ENCODE measurements at regions not wholly inside any gene's neighbourhood (a gene's known extent, or its start where the extent isn't known, plus 50 kb on each side); places are given as distances from the start of the nearest gene placed in this dataset.

GRCh38 chr14:32010604-32011125 lies 66.4 kb upstream of the ARHGAP5 start:
- peak overlapping the region in 1 of 2 donors; percentile 27 for H3K9ac ChIP-seq (ENCODE audit: insufficient read depth in 1 of 2, low read length in 2 of 2)
- 89 to 94% methylated on average over 4 of the region's 4 CpGs for WGBS, 2 donors
- H3K9me3 ChIP-seq (ENCODE audit: control insufficient read depth in 4 of 4, insufficient read depth in 3 of 4, low read length in 3 of 4): no peaks in the 10 kb centered on the region
- peak in 1 of 3 donors; percentile 14 for DNase-seq
- peaks cover 0 to 44% (median 14%) of the 10 kb centered on the region in 5 donors for H3K4me1 ChIP-seq (ENCODE audit: control insufficient read depth in 5 of 5, insufficient read depth in 5 of 5, low read length in 5 of 5)
- TF ChIP-seq CTCF (IDR thresholded peaks at IDR 0.05; ENCODE audit: control extremely low read depth, extremely low read depth): no peak
- no peaks in the 10 kb centered on the region for H3K27me3 ChIP-seq (ENCODE audit: control insufficient read depth in 3 of 3, insufficient read depth in 3 of 3, low read length in 2 of 3)
- no peak for ATAC-seq (ENCODE audit: insufficient read depth, low FRiP score)
- H3K4me3 ChIP-seq: no peak overlapping the region
- no peaks in the 10 kb centered on the region for H3K36me3 ChIP-seq (ENCODE audit: control insufficient read depth in 4 of 4, insufficient read depth in 4 of 4, low read length in 4 of 4)
- peak overlapping the region in 1 of 2 donors; percentile 78 for H3K27ac ChIP-seq (ENCODE audit: low read depth in 1 of 2, low read length in 1 of 2)

- H3K4me1 ChIP-seq (ENCODE audit: control insufficient read depth in 5 of 5, insufficient read depth in 5 of 5, low read length in 5 of 5): peaks cover 0 to 44% (median 16%) of the 10 kb centered on the region in 5 donors
- 88 to 92% methylated on average over 3 of the region's 3 CpGs for WGBS, 2 donors
- peak overlapping the region in 1 of 2 donors; percentile 78 for H3K27ac ChIP-seq (ENCODE audit: low read depth in 1 of 2, low read length in 1 of 2)
- no peaks in the 10 kb centered on the region for H3K9me3 ChIP-seq (ENCODE audit: control insufficient read depth in 4 of 4, insufficient read depth in 3 of 4, low read length in 3 of 4)
- no peaks in the 10 kb centered on the region for H3K27me3 ChIP-seq (ENCODE audit: control insufficient read depth in 3 of 3, insufficient read depth in 3 of 3, low read length in 2 of 3)
- H3K36me3 ChIP-seq (ENCODE audit: control insufficient read depth in 4 of 4, insufficient read depth in 4 of 4, low read length in 4 of 4): no peaks in the 10 kb centered on the region
- no peak overlapping the region for H3K4me3 ChIP-seq
- TF ChIP-seq CTCF (IDR thresholded peaks at IDR 0.05; ENCODE audit: control extremely low read depth, extremely low read depth): no peak
- H3K9ac ChIP-seq (ENCODE audit: insufficient read depth in 1 of 2, low read length in 2 of 2): no peak overlapping the region
- DNase-seq (no peak), ATAC-seq (ENCODE audit: insufficient read depth, low FRiP score) (no peak)
These were observed 65.9 kb upstream of the ARHGAP5 start for GRCh38 chr14:32011225-32011624.

GRCh38 chr14:32012062-32012461 lies 65.0 kb upstream of the ARHGAP5 start:
- TF ChIP-seq CTCF (IDR thresholded peaks at IDR 0.05; ENCODE audit: control extremely low read depth, extremely low read depth): no peak
- no peak overlapping the region for H3K9ac ChIP-seq (ENCODE audit: insufficient read depth in 1 of 2, low read length in 2 of 2)
- H3K4me3 ChIP-seq: no peak overlapping the region
- H3K27me3 ChIP-seq (ENCODE audit: control insufficient read depth in 3 of 3, insufficient read depth in 3 of 3, low read length in 2 of 3): no peaks in the 10 kb centered on the region
- peaks cover 0 to 2% (median 0%) of the 10 kb centered on the region in 4 donors for H3K9me3 ChIP-seq (ENCODE audit: control insufficient read depth in 4 of 4, insufficient read depth in 3 of 4, low read length in 3 of 4)
- H3K4me1 ChIP-seq (ENCODE audit: control insufficient read depth in 5 of 5, insufficient read depth in 5 of 5, low read length in 5 of 5): peaks cover 0 to 37% (median 16%) of the 10 kb centered on the region in 5 donors
- H3K36me3 ChIP-seq (ENCODE audit: control insufficient read depth in 4 of 4, insufficient read depth in 4 of 4, low read length in 4 of 4): no peaks in the 10 kb centered on the region
- ATAC-seq (ENCODE audit: insufficient read depth, low FRiP score): no peak
- no peak for DNase-seq
- H3K27ac ChIP-seq (ENCODE audit: low read depth in 1 of 2, low read length in 1 of 2): no peak overlapping the region

- peaks cover 0 to 2% (median 0%) of the 10 kb centered on the region in 4 donors for H3K9me3 ChIP-seq (ENCODE audit: control insufficient read depth in 4 of 4, insufficient read depth in 3 of 4, low read length in 3 of 4)
- no peak overlapping the region for H3K9ac ChIP-seq (ENCODE audit: insufficient read depth in 1 of 2, low read length in 2 of 2)
- no peaks in the 10 kb centered on the region for H3K36me3 ChIP-seq (ENCODE audit: control insufficient read depth in 4 of 4, insufficient read depth in 4 of 4, low read length in 4 of 4)
- no peak for ATAC-seq (ENCODE audit: insufficient read depth, low FRiP score)
- peaks cover 0 to 34% (median 15%) of the 10 kb centered on the region in 5 donors for H3K4me1 ChIP-seq (ENCODE audit: control insufficient read depth in 5 of 5, insufficient read depth in 5 of 5, low read length in 5 of 5)
- H3K27ac ChIP-seq (ENCODE audit: low read depth in 1 of 2, low read length in 1 of 2): no peak overlapping the region
- H3K27me3 ChIP-seq (ENCODE audit: control insufficient read depth in 3 of 3, insufficient read depth in 3 of 3, low read length in 2 of 3): no peaks in the 10 kb centered on the region
- TF ChIP-seq CTCF (IDR thresholded peaks at IDR 0.05; ENCODE audit: control extremely low read depth, extremely low read depth): no peak
- H3K4me3 ChIP-seq: no peak overlapping the region
- no peak for DNase-seq
- 69 to 76% methylated on average over 1 of the region's 1 CpG for WGBS, 2 donors
These were observed 64.5 kb upstream of the ARHGAP5 start for GRCh38 chr14:32012571-32012970.
